SK-N-SH (cell line): ENCODE measurements at regions not wholly inside any gene's neighbourhood (a gene's known extent, or its start where the extent isn't known, plus 50 kb on each side); places are given as distances from the start of the nearest gene placed in this dataset.

Experiments
- CTCF ChIP-seq: fragments of 200-600 bp; sonication (generic); IDR thresholded peaks from 2 replicates; pipeline ENCODE4 v1.6.1; 2017; ENCODE audit warnings: antibody characterized with exemption, mild to moderate bottlenecking, moderate library complexity
- JUND ChIP-seq: IDR thresholded peaks from 2 replicates; pipeline ENCODE4 v1.4.0; 2012
- NFIC ChIP-seq: IDR thresholded peaks from 2 replicates; pipeline ENCODE4 v1.4.0; 2012; ENCODE audit warnings: borderline replicate concordance
- POLR2AphosphoS5 ChIP-seq: IDR thresholded peaks from 2 replicates; pipeline ENCODE4 v1.6.1; 2012; ENCODE audit warnings: low read depth, low read length
- RAD21 ChIP-seq: IDR thresholded peaks from 2 replicates; pipeline ENCODE4 v1.6.1; 2012; ENCODE audit warnings: mild to moderate bottlenecking, low read length
- RCOR1 ChIP-seq: fragments of 150-350 bp; IDR thresholded peaks from 2 replicates; pipeline ENCODE4 v1.6.1; 2017; ENCODE audit warnings: antibody characterized with exemption, low read length
- REST ChIP-seq: IDR thresholded peaks from 2 replicates; pipeline ENCODE4 v1.6.1; 2012; ENCODE audit warnings: mild to moderate bottlenecking, low read depth, low read length, moderate library complexity
- SMC3 ChIP-seq: IDR thresholded peaks from 2 replicates; pipeline ENCODE4 v1.6.1; 2012; ENCODE audit warnings: low read depth, low read length, improper control_type of control experiment
- TAF1 ChIP-seq: IDR thresholded peaks from 2 replicates; pipeline ENCODE4 v1.6.1; 2012; ENCODE audit warnings: low read depth, mild to moderate bottlenecking, low read length, moderate library complexity, borderline replicate concordance

GRCh38 chr17:72360386-72360940 is 239.6 kb downstream of the SOX9 start:
- TF ChIP-seq RAD21 (no peak), CTCF (no peak), SMC3 (no peak), POLR2AphosphoS5 (no peak), REST (no peak), TAF1 (no peak), NFIC (no peak), RCOR1 (no peak), JUND (no peak)
